PFSK-1 (cell line): ENCODE measurements at regions not wholly inside any gene's neighbourhood (a gene's known extent, or its start where the extent isn't known, plus 50 kb on each side); places are given as distances from the start of the nearest gene placed in this dataset.

Experiments used
- FOXP2 ChIP-seq: optimal IDR thresholded peaks from 2 replicates; pipeline ENCODE3; 2011; ENCODE audit warnings: borderline replicate concordance, control low read depth, inconsistent platforms; ENCODE audit not compliant: insufficient read depth; ENCODE audit errors: extremely low read length, extremely low read depth
- POLR2AphosphoS5 ChIP-seq: IDR thresholded peaks from 2 replicates; pipeline ENCODE4 v1.6.1; 2012; ENCODE audit warnings: low read depth, mild to moderate bottlenecking, control low read depth, low read length, moderate library complexity
- REST ChIP-seq, 2 experiments: IDR thresholded peaks; 2 replicates each; pipeline versions ENCODE4 v1.6.1 to v1.8.0; 2011 to 2012; ENCODE audit warnings: low read depth in 2 of 2, low read length in 2 of 2, control low read depth in 1 of 2, inconsistent platforms in 1 of 2, mild to moderate bottlenecking in 1 of 2, moderate library complexity in 1 of 2; ENCODE audit not compliant: insufficient read depth in 1 of 2
- SIN3A ChIP-seq: IDR thresholded peaks from 2 replicates; pipeline ENCODE4 v1.6.1; 2012; ENCODE audit warnings: mild to moderate bottlenecking, low read length, moderate library complexity, borderline replicate concordance; ENCODE audit not compliant: insufficient read depth
- TAF1 ChIP-seq: IDR thresholded peaks from 2 replicates; pipeline ENCODE4 v1.6.1; 2012; ENCODE audit warnings: low read length, control low read depth, borderline replicate concordance; ENCODE audit not compliant: insufficient read depth

DNA sequence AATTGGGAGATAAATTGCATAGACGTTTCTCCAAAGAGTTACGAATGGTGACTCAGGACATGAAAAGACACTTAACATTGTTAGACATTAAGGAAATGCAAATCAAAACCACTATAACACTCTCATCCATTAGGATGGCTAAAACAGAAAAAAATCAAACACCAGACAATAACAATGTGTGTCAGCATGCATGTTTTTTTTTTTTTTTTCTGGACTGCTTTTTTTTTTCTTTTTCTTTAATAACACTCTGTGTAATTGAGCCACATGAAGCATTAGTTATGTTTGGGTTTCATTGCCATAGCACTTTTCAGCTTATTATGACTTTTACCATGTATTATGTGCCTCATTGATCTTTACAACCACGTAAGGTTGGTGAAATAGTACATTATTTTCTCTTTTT lies 95.0 kb downstream of the NFKBIZ start:
- TF ChIP-seq TAF1: no peak
- no peak for TF ChIP-seq FOXP2
- TF ChIP-seq POLR2AphosphoS5: no peak
- TF ChIP-seq REST (IDR thresholded peaks at IDR 0.05; ENCODE audit: insufficient read depth in 1 of 2, low read depth in 2 of 2, low read length in 2 of 2): no peak
- TF ChIP-seq SIN3A: no peak

DNA sequence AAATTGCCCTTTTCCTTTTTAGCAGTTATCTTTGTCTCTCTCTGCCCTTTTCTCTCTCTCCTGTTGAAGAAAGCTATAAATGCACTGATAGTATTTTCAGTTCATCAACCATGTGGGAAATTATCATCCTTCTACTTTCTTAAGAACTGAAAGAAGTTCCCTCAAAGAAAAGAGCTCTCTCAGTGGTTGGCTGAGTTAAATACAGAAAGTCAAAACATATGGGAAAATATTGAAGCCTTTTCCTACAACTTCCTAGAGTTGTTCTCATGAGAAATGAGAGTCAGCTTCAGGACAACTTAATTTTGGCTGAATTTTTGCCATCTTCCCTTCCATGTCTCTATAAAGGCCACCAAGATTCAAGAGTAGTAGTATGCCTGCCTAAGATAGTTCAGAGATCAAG lies 96.7 kb downstream of the NFKBIZ start:
- TF ChIP-seq POLR2AphosphoS5 (no peak), TAF1 (no peak), SIN3A (no peak), REST (IDR thresholded peaks at IDR 0.05; ENCODE audit: insufficient read depth in 1 of 2, low read depth in 2 of 2, low read length in 2 of 2) (no peak), FOXP2 (no peak)

GRCh38 chr3:101946906-101947305 lies 97.6 kb downstream of the NFKBIZ start:
- TF ChIP-seq REST (IDR thresholded peaks at IDR 0.05; ENCODE audit: insufficient read depth in 1 of 2, low read depth in 2 of 2, low read length in 2 of 2): no peak
- no peak for TF ChIP-seq POLR2AphosphoS5
- TF ChIP-seq FOXP2: no peak
- no peak for TF ChIP-seq TAF1
- TF ChIP-seq SIN3A: no peak

DNA sequence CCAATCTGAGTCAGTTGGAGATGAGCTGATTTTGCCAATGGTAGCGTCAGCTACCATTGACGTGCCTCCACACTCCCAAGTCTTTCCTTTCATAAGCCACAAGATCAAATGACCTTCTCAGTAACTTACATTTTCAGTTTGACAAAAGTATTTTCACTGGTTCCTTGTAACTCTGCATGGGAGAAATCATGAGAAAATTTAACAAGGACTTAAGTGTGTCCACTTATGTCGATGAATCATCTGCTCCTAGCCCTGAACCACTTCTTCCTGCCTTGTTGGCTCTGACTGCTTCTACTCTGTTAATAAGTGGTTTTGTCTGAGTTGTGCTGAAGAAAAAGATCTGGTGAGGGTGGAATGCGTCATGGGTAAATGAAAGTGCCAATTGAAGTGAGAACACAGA lies 101.2 kb downstream of the NFKBIZ start:
- TF ChIP-seq SIN3A (no peak), FOXP2 (no peak), REST (IDR thresholded peaks at IDR 0.05; ENCODE audit: insufficient read depth in 1 of 2, low read depth in 2 of 2, low read length in 2 of 2) (no peak), POLR2AphosphoS5 (no peak), TAF1 (no peak)

DNA sequence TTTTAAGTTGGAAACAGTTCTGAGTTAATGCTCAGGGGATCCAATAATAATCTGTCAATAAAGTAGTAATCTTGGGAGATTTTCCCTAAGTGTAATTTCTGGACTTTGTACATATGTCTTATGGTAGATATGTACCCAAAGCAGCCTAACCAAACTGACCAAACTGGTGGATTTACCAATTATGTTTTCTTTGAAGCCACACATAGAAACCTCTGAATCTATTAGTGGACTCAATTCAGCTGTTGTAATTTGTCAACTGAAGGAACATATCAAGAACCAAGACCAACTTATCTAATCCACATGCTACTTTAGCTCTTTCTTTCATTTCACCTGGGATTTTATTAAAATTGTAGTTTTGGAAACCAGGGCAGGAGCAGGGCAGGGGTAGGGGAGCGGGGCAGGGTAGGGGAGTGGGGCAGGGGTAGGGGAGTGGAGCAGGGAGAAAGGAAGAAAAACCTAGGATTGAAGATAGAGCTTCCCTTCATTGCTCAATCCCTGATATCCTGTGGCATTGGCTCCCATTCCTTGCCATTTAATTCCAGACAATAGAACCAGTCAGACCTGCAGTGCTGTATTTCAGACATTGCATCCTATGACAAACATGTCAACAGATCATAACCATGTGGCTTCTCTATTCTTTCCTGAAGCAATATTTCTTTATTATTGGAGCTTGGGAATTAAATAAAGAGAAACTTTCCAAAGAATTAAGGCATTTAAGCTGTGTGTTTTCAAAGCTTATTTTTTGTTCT lies 101.8 kb downstream of the NFKBIZ start:
- TF ChIP-seq POLR2AphosphoS5 (no peak), FOXP2 (no peak), REST (IDR thresholded peaks at IDR 0.05; ENCODE audit: insufficient read depth in 1 of 2, low read depth in 2 of 2, low read length in 2 of 2) (no peak), TAF1 (no peak), SIN3A (no peak)
